ENCODE measurements at regions not wholly inside any gene's neighbourhood (a gene's known extent, or its start where the extent isn't known, plus 50 kb on each side); places are given as distances from the start of the nearest gene placed in this dataset.

DNA sequence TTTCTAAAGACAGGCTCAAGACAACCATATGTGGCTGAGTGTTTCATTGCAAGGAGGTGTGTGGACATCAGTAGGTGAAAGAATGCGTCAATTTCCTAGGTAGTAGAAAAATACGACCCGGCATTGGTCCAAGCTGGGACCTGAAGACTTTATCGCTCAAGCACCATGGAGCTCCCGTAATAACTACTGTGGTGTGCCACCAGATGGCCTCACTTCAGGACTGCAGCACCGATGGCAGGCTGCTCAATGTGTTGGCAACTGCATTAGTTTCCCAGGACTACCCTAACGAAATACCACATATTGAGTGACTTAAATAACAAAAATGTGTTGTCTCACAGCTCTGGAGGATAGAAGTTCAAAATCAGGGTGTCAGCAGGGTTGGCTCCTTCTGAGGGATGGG, 72.4 kb upstream of the FAT3 start:
- ChIA-PET POLR2A (no interaction called here), CTCF (interaction anchor here (0.6 kb wide), 1 partner anchor 733 kb away, joined by 4 read pairs; no protein-coding TSS in a partner anchor)
- Histone ChIP-seq H3K4me1 (no peaks in the 10 kb centered on the region; the same call in 1 of the 2 replicates), H3K36me3 (ENCODE audit: control insufficient read depth, insufficient read depth, low read length) (no peaks in the 10 kb centered on the region), H3K27me3 (replicated peaks; ENCODE audit: control insufficient read depth, insufficient read depth, low read length) (no peaks in the 10 kb centered on the region), H3K9me3 (no peaks in the 10 kb centered on the region), H3K4me3 (ENCODE audit: low read depth, low read length) (no peak overlapping the region)
- Mint-ChIP-seq H3K4me1 (ENCODE audit: low read depth, unreplicated experiment) (no peaks in the 10 kb centered on the region), H3K27ac (ENCODE audit: unreplicated experiment) (no peak overlapping the region), H3K36me3 (ENCODE audit: insufficient read depth, unreplicated experiment) (no peaks in the 10 kb centered on the region), H3K9me3 (ENCODE audit: unreplicated experiment) (no peaks in the 10 kb centered on the region), H3K4me3 (ENCODE audit: unreplicated experiment) (no peak overlapping the region), H3K27me3 (ENCODE audit: insufficient read depth, unreplicated experiment) (peaks cover 3% of the 10 kb centered on the region)
- TF ChIP-seq, protein P1, sequence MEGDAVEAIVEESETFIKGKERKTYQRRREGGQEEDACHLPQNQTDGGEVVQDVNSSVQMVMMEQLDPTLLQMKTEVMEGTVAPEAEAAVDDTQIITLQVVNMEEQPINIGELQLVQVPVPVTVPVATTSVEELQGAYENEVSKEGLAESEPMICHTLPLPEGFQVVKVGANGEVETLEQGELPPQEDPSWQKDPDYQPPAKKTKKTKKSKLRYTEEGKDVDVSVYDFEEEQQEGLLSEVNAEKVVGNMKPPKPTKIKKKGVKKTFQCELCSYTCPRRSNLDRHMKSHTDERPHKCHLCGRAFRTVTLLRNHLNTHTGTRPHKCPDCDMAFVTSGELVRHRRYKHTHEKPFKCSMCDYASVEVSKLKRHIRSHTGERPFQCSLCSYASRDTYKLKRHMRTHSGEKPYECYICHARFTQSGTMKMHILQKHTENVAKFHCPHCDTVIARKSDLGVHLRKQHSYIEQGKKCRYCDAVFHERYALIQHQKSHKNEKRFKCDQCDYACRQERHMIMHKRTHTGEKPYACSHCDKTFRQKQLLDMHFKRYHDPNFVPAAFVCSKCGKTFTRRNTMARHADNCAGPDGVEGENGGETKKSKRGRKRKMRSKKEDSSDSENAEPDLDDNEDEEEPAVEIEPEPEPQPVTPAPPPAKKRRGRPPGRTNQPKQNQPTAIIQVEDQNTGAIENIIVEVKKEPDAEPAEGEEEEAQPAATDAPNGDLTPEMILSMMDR (IDR thresholded peaks at IDR 0.05; ENCODE audit: insufficient read depth in 1 of 2, low read depth in 1 of 2, low read length in 1 of 2, severe bottlenecking in 1 of 2, unreplicated experiment in 1 of 2): peak; percentile 27 to 34
- no TSS peak for BruUV-seq (replicated peaks)
- intact Hi-C loops (cut with micrococcal nuclease; ENCODE audit: unreplicated experiment): loop anchor here (2.0 kb wide), 1 partner anchor 401 kb away; no protein-coding TSS in a partner anchor
- peak; percentile 39 to 53 for DNase-seq

DNA sequence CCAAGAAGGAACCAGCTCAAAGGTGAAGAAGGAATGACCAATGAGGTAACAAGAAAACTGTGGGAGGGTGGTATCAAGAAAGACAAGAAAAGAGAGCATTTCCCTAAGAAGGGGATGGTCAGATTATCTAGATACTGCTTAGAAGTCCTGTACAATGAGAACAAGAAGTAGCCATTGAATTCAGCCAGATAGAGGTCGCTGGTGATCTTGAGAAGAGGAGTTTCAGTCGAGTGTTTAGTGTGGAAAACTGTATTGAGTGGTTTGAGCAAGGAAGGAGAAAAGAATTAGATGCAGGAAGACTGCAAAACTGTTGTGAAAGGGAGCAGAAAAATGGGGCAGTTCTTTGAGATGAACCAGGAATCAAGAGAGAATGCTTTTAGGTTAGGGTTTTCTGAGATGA, 74.6 kb upstream of the FAT3 start:
- Mint-ChIP-seq H3K9me3 (ENCODE audit: unreplicated experiment) (no peaks in the 10 kb centered on the region), H3K4me1 (ENCODE audit: low read depth, unreplicated experiment) (no peaks in the 10 kb centered on the region), H3K36me3 (ENCODE audit: insufficient read depth, unreplicated experiment) (no peaks in the 10 kb centered on the region), H3K27me3 (ENCODE audit: insufficient read depth, unreplicated experiment) (peaks cover 3% of the 10 kb centered on the region), H3K4me3 (ENCODE audit: unreplicated experiment) (no peak overlapping the region), H3K27ac (ENCODE audit: unreplicated experiment) (no peak overlapping the region)
- H3K27me3 ChIP-seq (replicated peaks; ENCODE audit: control insufficient read depth, insufficient read depth, low read length): no peaks in the 10 kb centered on the region
- ChIA-PET POLR2A (no interaction called here), CTCF (no interaction called here)
- no TSS peak for BruUV-seq (replicated peaks)
- intact Hi-C loops (cut with micrococcal nuclease; ENCODE audit: unreplicated experiment): no loop called here
- H3K4me3 ChIP-seq (ENCODE audit: low read depth, low read length): no peak overlapping the region
- H3K9me3 ChIP-seq: no peaks in the 10 kb centered on the region; the same call in 1 of the 2 replicates
- TF ChIP-seq, protein P1 (IDR thresholded peaks at IDR 0.05; ENCODE audit: insufficient read depth in 1 of 2, low read depth in 1 of 2, low read length in 1 of 2, severe bottlenecking in 1 of 2, unreplicated experiment in 1 of 2): peak in 1 of 2 experiments; percentile 12
- no peaks in the 10 kb centered on the region for H3K36me3 ChIP-seq (ENCODE audit: control insufficient read depth, insufficient read depth, low read length)
- H3K4me1 ChIP-seq: no peaks in the 10 kb centered on the region; the same call in 1 of the 2 replicates
- no peak for DNase-seq

DNA sequence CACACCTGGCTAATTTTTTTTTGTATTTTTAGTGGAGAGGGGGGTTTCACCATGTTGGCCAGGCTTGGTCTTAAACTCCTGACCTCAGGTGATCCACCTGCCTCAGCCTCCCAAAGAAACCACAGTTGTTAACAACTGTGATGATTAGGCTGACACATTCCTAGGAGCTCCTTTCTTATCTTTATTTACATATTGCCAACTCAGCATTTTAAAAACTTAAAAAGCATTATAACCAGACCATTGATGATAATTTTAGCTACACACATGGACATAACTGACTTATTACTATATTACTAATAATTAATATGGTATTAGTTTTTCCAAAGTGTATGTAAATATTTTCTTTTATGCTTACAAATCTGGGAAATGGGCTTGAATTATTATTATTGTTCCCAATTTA, 82.9 kb upstream of the FAT3 start:
- Histone ChIP-seq H3K27me3 (replicated peaks; ENCODE audit: control insufficient read depth, insufficient read depth, low read length) (no peaks in the 10 kb centered on the region), H3K4me3 (ENCODE audit: low read depth, low read length) (no peak overlapping the region), H3K4me1 (no peaks in the 10 kb centered on the region), H3K36me3 (ENCODE audit: control insufficient read depth, insufficient read depth, low read length) (no peaks in the 10 kb centered on the region), H3K9me3 (no peaks in the 10 kb centered on the region; the same call in 1 of the 2 replicates)
- POLR2A ChIA-PET: no interaction called here
- CTCF ChIA-PET: no interaction called here
- Mint-ChIP-seq H3K4me1 (ENCODE audit: low read depth, unreplicated experiment) (no peaks in the 10 kb centered on the region), H3K27me3 (ENCODE audit: insufficient read depth, unreplicated experiment) (peaks cover 7% of the 10 kb centered on the region), H3K9me3 (ENCODE audit: unreplicated experiment) (no peaks in the 10 kb centered on the region), H3K27ac (ENCODE audit: unreplicated experiment) (no peak overlapping the region), H3K36me3 (ENCODE audit: insufficient read depth, unreplicated experiment) (no peaks in the 10 kb centered on the region), H3K4me3 (ENCODE audit: unreplicated experiment) (no peak overlapping the region)
- intact Hi-C loops (cut with micrococcal nuclease; ENCODE audit: unreplicated experiment): no loop called here
- no TSS peak for BruUV-seq (replicated peaks)
- no peak for DNase-seq
- TF ChIP-seq, protein P1 (IDR thresholded peaks at IDR 0.05; ENCODE audit: insufficient read depth in 1 of 2, low read depth in 1 of 2, low read length in 1 of 2, severe bottlenecking in 1 of 2, unreplicated experiment in 1 of 2): no peak

Measured in Caco-2 (cell line).